ENCODE measurements at regions not wholly inside any gene's neighbourhood (a gene's known extent, or its start where the extent isn't known, plus 50 kb on each side); places are given as distances from the start of the nearest gene placed in this dataset.

GRCh38 chr1:90405726-90406125 lies 311.4 kb downstream of the BARHL2 start:
- TF ChIP-seq CTCF (IDR thresholded peaks at IDR 0.05; ENCODE audit: insufficient read depth, low read length, poor library complexity, severe bottlenecking) (no peak), EZH2phosphoT487 (conservative IDR thresholded peaks at IDR 0.05; ENCODE audit: low read length) (no peak)

Measured in SU-DHL-6 (cell line).